Lung (tissue), 11 donors: ENCODE measurements at regions not wholly inside any gene's neighbourhood (a gene's known extent, or its start where the extent isn't known, plus 50 kb on each side); places are given as distances from the start of the nearest gene placed in this dataset.

ENCODE experiments used
- ATAC-seq: fragments of 200-7000 bp; cut with Tn5 transposase; one replicate; pipeline ENCODE4 v1.9.1; 2020; ENCODE audit warnings: moderate number of reproducible peaks; ENCODE audit not compliant: insufficient read depth, low FRiP score
- DNase-seq, 3 donors: peaks; one replicate each; pipeline ENCODE4 v3.0.0-alpha.2; 2013 to 2017
- H3K27ac ChIP-seq, 2 donors: one replicate each; pipeline ENCODE4 v1.5.1; 2013; ENCODE audit warnings: mild to moderate bottlenecking in 2 of 2, moderate library complexity in 2 of 2, control low read depth in 1 of 2, inconsistent platforms in 1 of 2, low read depth in 1 of 2, low read length in 1 of 2
- H3K27me3 ChIP-seq, 3 donors: one replicate each; pipeline ENCODE4 v1.5.1; 2013; ENCODE audit warnings: low read length in 2 of 3; ENCODE audit not compliant: control insufficient read depth in 3 of 3, insufficient read depth in 3 of 3
- H3K36me3 ChIP-seq, 4 donors: one replicate each; pipeline ENCODE4 v1.5.1; 2013; ENCODE audit warnings: low read length in 4 of 4, mild to moderate bottlenecking in 1 of 4, moderate library complexity in 1 of 4; ENCODE audit not compliant: control insufficient read depth in 4 of 4, insufficient read depth in 4 of 4
- H3K4me1 ChIP-seq, 5 donors: one replicate each; pipeline ENCODE4 v1.5.1; 2013; ENCODE audit warnings: low read length in 5 of 5, mild to moderate bottlenecking in 2 of 5, moderate library complexity in 1 of 5; ENCODE audit not compliant: control insufficient read depth in 5 of 5, insufficient read depth in 5 of 5
- H3K4me3 ChIP-seq: one replicate; pipeline ENCODE4 v1.5.1; 2013; ENCODE audit warnings: mild to moderate bottlenecking, control low read depth, moderate library complexity
- H3K9ac ChIP-seq, 2 donors: one replicate each; pipeline ENCODE4 v1.5.1; 2013; ENCODE audit warnings: low read length in 2 of 2, control low read depth in 1 of 2; ENCODE audit not compliant: insufficient read depth in 1 of 2
- H3K9me3 ChIP-seq, 4 donors: one replicate each; pipeline ENCODE4 v1.5.1; 2013; ENCODE audit warnings: low read length in 3 of 4, mild to moderate bottlenecking in 1 of 4, moderate library complexity in 1 of 4; ENCODE audit not compliant: control insufficient read depth in 4 of 4, insufficient read depth in 3 of 4
- CTCF ChIP-seq: IDR thresholded peaks from 2 replicates; pipeline ENCODE4 v1.5.1; 2012; ENCODE audit warnings: mild to moderate bottlenecking; ENCODE audit errors: control extremely low read depth, extremely low read depth
- WGBS, 2 donors: extraction: QIAGEN DNeasy Blood & Tissue Kit; methylation state at CpG; one replicate each; pipeline ENCODE4 v1.1.7; 2013; 5-methylcytosine and 5-hydroxymethylcytosine counted together
- donor health status: control.
- donor health status: control.
- donor health status: Bipolar disorder and iron deficiency.
- donor health status: healthy.
- donor health status: DM: yes; HTN: yes; CAD: no.

- WGBS, 2 donors: 57 to 66% methylated on average over 3 of the region's 3 CpGs
- Histone ChIP-seq H3K9me3 (no peaks in the 10 kb centered on the region), H3K4me3 (no peak overlapping the region), H3K27me3 (no peaks in the 10 kb centered on the region), H3K36me3 (no peaks in the 10 kb centered on the region), H3K4me1 (peaks cover 0 to 37% (median 4%) of the 10 kb centered on the region in 5 donors), H3K27ac (no peak overlapping the region), H3K9ac (no peak overlapping the region)
- DNase-seq: peak; percentile 65 to 95 (median 90)
- ATAC-seq: no peak
- no peak for TF ChIP-seq CTCF
These were observed 517.0 kb upstream of the ID4 start for GRCh38 chr6:19320111-19320581.

GRCh38 chr6:19322691-19323485, 514.3 kb upstream of the ID4 start:
- H3K27me3 ChIP-seq: no peaks in the 10 kb centered on the region
- H3K27ac ChIP-seq: no peak overlapping the region
- ATAC-seq (no peak), DNase-seq (peak in 1 of 3 donors; percentile 26)
- 70 to 86% methylated on average over 5 of the region's 5 CpGs for WGBS, 2 donors
- H3K4me3 ChIP-seq: no peak overlapping the region
- H3K9ac ChIP-seq: no peak overlapping the region
- no peaks in the 10 kb centered on the region for H3K9me3 ChIP-seq
- peaks cover 0 to 47% (median 4%) of the 10 kb centered on the region in 5 donors for H3K4me1 ChIP-seq
- no peaks in the 10 kb centered on the region for H3K36me3 ChIP-seq
- no peak for TF ChIP-seq CTCF

- Histone ChIP-seq H3K27me3 (no peaks in the 10 kb centered on the region), H3K4me3 (no peak overlapping the region), H3K36me3 (no peaks in the 10 kb centered on the region), H3K4me1 (peaks cover 0 to 45% (median 4%) of the 10 kb centered on the region in 5 donors), H3K9ac (no peak overlapping the region), H3K27ac (no peak overlapping the region), H3K9me3 (no peaks in the 10 kb centered on the region)
- 83 to 84% methylated on average over 3 of the region's 3 CpGs for WGBS, 2 donors
- DNase-seq: no peak
- TF ChIP-seq CTCF: no peak
- ATAC-seq: no peak
These were observed 512.8 kb upstream of the ID4 start for GRCh38 chr6:19324376-19324775.
